GM23338 (cell line): ENCODE measurements at regions not wholly inside any gene's neighbourhood (a gene's known extent, or its start where the extent isn't known, plus 50 kb on each side); places are given as distances from the start of the nearest gene placed in this dataset.

Source experiments
- ATAC-seq: fragments of 200-7000 bp; cut with Tn5 transposase; 3 replicates; pipeline ENCODE4 v1.9.1; 2020
- DNase-seq: peaks from one replicate; pipeline ENCODE4 v3.0.0-alpha.2; 2015; ENCODE audit warnings: low spot score
- H2AFZ ChIP-seq: fragments of 200-600 bp; sonication (generic); 2 replicates; pipeline ENCODE4 v1.8.0; 2016; ENCODE audit warnings: antibody characterized with exemption, mild to moderate bottlenecking, moderate library complexity
- H3F3A ChIP-seq: fragments of 200-600 bp; sonication (generic); replicated peaks from 2 replicates; pipeline ENCODE4 v1.8.0; 2017; ENCODE audit warnings: antibody characterized with exemption, mixed run types, low read depth
- H3K27ac ChIP-seq: fragments of 200-600 bp; sonication (generic); 2 replicates; pipeline ENCODE4 v1.6.1; 2016; ENCODE audit warnings: low read depth
- H3K27me3 ChIP-seq: fragments of 200-600 bp; sonication (generic); 2 replicates; pipeline ENCODE4 v1.8.0; 2016; ENCODE audit warnings: mild to moderate bottlenecking, mixed run types, moderate library complexity; ENCODE audit not compliant: insufficient read depth
- H3K36me3 ChIP-seq: fragments of 200-600 bp; sonication (generic); 2 replicates; pipeline ENCODE4 v1.8.0; 2016; ENCODE audit warnings: mild to moderate bottlenecking; ENCODE audit not compliant: insufficient read depth
- H3K4me1 ChIP-seq: fragments of 200-600 bp; sonication (generic); 2 replicates; pipeline ENCODE4 v1.8.0; 2016; ENCODE audit warnings: mild to moderate bottlenecking, moderate library complexity; ENCODE audit not compliant: insufficient read depth
- H3K4me2 ChIP-seq: fragments of 200-600 bp; sonication (generic); 2 replicates; pipeline ENCODE4 v1.7.1; 2017; ENCODE audit warnings: mixed run types
- H3K4me3 ChIP-seq: fragments of 200-600 bp; sonication (generic); 2 replicates; pipeline ENCODE4 v1.6.1; 2016; ENCODE audit warnings: mixed run types
- H3K79me2 ChIP-seq: fragments of 200-600 bp; sonication (generic); replicated peaks from 2 replicates; pipeline ENCODE4 v1.8.0; 2017; ENCODE audit warnings: mild to moderate bottlenecking; ENCODE audit not compliant: insufficient read depth
- H3K9me2 ChIP-seq: fragments of 200-600 bp; sonication (generic); 2 replicates; pipeline ENCODE4 v1.8.0; 2017; ENCODE audit not compliant: insufficient read depth
- H4K20me1 ChIP-seq: fragments of 200-600 bp; sonication (generic); replicated peaks from 2 replicates; pipeline ENCODE4 v1.8.0; 2017; ENCODE audit warnings: mild to moderate bottlenecking; ENCODE audit not compliant: insufficient read depth
- H3K27ac Mint-ChIP-seq: 2 replicates; pipeline ENCODE4 v1.8.0; 2020; ENCODE audit warnings: inconsistent platforms, mild to moderate bottlenecking, moderate library complexity, mixed read lengths
- H3K27me3 Mint-ChIP-seq: 3 replicates; pipeline ENCODE4 v1.8.0; 2022; ENCODE audit warnings: low read depth, mild to moderate bottlenecking, moderate library complexity, mixed read lengths, inconsistent platforms; ENCODE audit not compliant: insufficient read depth, poor library complexity
- H3K36me3 Mint-ChIP-seq: 3 replicates; pipeline ENCODE4 v1.8.0; 2021; ENCODE audit warnings: low read depth, mild to moderate bottlenecking, inconsistent platforms, moderate library complexity, mixed read lengths
- H3K4me1 Mint-ChIP-seq: 3 replicates; pipeline ENCODE4 v1.8.0; 2020; ENCODE audit warnings: mild to moderate bottlenecking, inconsistent platforms, mixed read lengths
- H3K4me3 Mint-ChIP-seq: 3 replicates; pipeline ENCODE4 v1.8.0; 2021; ENCODE audit warnings: moderate library complexity, mild to moderate bottlenecking, inconsistent platforms, mixed read lengths
- H3K9me3 Mint-ChIP-seq: 3 replicates; pipeline ENCODE4 v1.8.0; 2020; ENCODE audit warnings: moderate library complexity, mild to moderate bottlenecking, inconsistent platforms, mixed read lengths
- CREB1 ChIP-seq: fragments of 250-450 bp; sonication (Bioruptor Pico); IDR thresholded peaks from 2 replicates; pipeline ENCODE4 v1.5.0; 2020; ENCODE audit warnings: low read depth, mild to moderate bottlenecking, moderate library complexity
- CTCF ChIP-seq, 2 experiments: fragments of 200-600 bp in 1 of 2; sonication (generic) in 1 of 2; conservative IDR thresholded peaks; 2 replicates each; pipeline versions ENCODE4 v1.5.1 to v1.6.1; 2016 to 2017; ENCODE audit warnings: antibody characterized with exemption in 2 of 2, low read depth in 2 of 2, mild to moderate bottlenecking in 2 of 2, moderate library complexity in 1 of 2
- ETS1 ChIP-seq: IDR thresholded peaks from 2 replicates; pipeline ENCODE4 v1.6.1; 2016; ENCODE audit warnings: antibody characterized with exemption
- EZH2phosphoT487 ChIP-seq: fragments of 200-600 bp; sonication (generic); IDR thresholded peaks from one replicate; pipeline ENCODE4 v1.8.1; 2018; ENCODE audit warnings: antibody characterized with exemption; ENCODE audit not compliant: unreplicated experiment
- JUNB ChIP-seq: IDR thresholded peaks from one replicate; pipeline ENCODE4 v1.6.1; 2016; ENCODE audit warnings: antibody characterized with exemption; ENCODE audit not compliant: unreplicated experiment
- NANOG ChIP-seq: IDR thresholded peaks from 2 replicates; pipeline ENCODE4 v1.6.1; 2016; ENCODE audit warnings: antibody characterized with exemption, borderline replicate concordance
- POLR2AphosphoS5 ChIP-seq: IDR thresholded peaks from 2 replicates; pipeline ENCODE4 v1.6.1; 2016; ENCODE audit warnings: antibody characterized with exemption, low read depth
- REST ChIP-seq: IDR thresholded peaks from one replicate; pipeline ENCODE4 v1.6.1; 2018; ENCODE audit warnings: antibody characterized with exemption; ENCODE audit not compliant: unreplicated experiment
- STAT1 ChIP-seq: IDR thresholded peaks from one replicate; pipeline ENCODE4 v1.6.1; 2016; ENCODE audit warnings: antibody characterized with exemption; ENCODE audit not compliant: unreplicated experiment
- ZNF114 ChIP-seq: fragments of 250-450 bp; sonication (Bioruptor Pico); IDR thresholded peaks from 2 replicates; pipeline ENCODE4 v1.5.0; 2020; ENCODE audit warnings: mild to moderate bottlenecking, moderate library complexity
- ZNF331 ChIP-seq: fragments of 250-450 bp; sonication (Bioruptor Pico); IDR thresholded peaks from 2 replicates; pipeline ENCODE4 v1.5.0; 2020; ENCODE audit warnings: low read depth, mild to moderate bottlenecking, moderate library complexity
- TF ChIP-seq, protein P1 (sequence below): fragments of 250-450 bp; sonication (Bioruptor Pico); IDR thresholded peaks from 2 replicates; pipeline ENCODE4 v1.5.0; 2020; ENCODE audit warnings: mild to moderate bottlenecking, moderate library complexity

GRCh38 chr1:94321662-94322061 lies 84.3 kb upstream of the ARHGAP29 start:
- H3K4me1 Mint-ChIP-seq = peaks cover 44% of the 10 kb centered on the region

More at GRCh38 chr1:94321662-94322061, 84.3 kb upstream of the ARHGAP29 start:
- Histone ChIP-seq H3K4me2 (no peak overlapping the region), H3K4me3 (no peak overlapping the region), H3K4me1 (peaks cover 50% of the 10 kb centered on the region), H4K20me1 (no peaks in the 10 kb centered on the region), H3K27me3 (no peaks in the 10 kb centered on the region), H3K27ac (no peak overlapping the region), H3K79me2 (no peaks in the 10 kb centered on the region), H3K9me2 (no peaks in the 10 kb centered on the region), H3F3A (no peaks in the 10 kb centered on the region; the same call in 1 of the 2 replicates), H3K36me3 (no peaks in the 10 kb centered on the region), H2AFZ (0 out of 2 replicates have a peak overlapping the region, but pooled peaks have one; percentile 38)
- Mint-ChIP-seq H3K4me3 (no peak overlapping the region), H3K27ac (no peak overlapping the region), H3K27me3 (peaks cover 6% of the 10 kb centered on the region), H3K36me3 (no peaks in the 10 kb centered on the region), H3K9me3 (no peaks in the 10 kb centered on the region; the same call in 2 of the 3 replicates)
- TF ChIP-seq EZH2phosphoT487 (no peak), ETS1 (no peak), ZNF114 (CRISPR knock-in tag) (no peak), REST (no peak), JUNB (no peak), POLR2AphosphoS5 (no peak), CTCF (conservative IDR thresholded peaks at IDR 0.05; ENCODE audit: low read depth in 2 of 2) (no peak), NANOG (no peak), CREB1 (no peak), ZNF331 (CRISPR knock-in tag) (no peak), STAT1 (no peak)
- TF ChIP-seq, protein P1, sequence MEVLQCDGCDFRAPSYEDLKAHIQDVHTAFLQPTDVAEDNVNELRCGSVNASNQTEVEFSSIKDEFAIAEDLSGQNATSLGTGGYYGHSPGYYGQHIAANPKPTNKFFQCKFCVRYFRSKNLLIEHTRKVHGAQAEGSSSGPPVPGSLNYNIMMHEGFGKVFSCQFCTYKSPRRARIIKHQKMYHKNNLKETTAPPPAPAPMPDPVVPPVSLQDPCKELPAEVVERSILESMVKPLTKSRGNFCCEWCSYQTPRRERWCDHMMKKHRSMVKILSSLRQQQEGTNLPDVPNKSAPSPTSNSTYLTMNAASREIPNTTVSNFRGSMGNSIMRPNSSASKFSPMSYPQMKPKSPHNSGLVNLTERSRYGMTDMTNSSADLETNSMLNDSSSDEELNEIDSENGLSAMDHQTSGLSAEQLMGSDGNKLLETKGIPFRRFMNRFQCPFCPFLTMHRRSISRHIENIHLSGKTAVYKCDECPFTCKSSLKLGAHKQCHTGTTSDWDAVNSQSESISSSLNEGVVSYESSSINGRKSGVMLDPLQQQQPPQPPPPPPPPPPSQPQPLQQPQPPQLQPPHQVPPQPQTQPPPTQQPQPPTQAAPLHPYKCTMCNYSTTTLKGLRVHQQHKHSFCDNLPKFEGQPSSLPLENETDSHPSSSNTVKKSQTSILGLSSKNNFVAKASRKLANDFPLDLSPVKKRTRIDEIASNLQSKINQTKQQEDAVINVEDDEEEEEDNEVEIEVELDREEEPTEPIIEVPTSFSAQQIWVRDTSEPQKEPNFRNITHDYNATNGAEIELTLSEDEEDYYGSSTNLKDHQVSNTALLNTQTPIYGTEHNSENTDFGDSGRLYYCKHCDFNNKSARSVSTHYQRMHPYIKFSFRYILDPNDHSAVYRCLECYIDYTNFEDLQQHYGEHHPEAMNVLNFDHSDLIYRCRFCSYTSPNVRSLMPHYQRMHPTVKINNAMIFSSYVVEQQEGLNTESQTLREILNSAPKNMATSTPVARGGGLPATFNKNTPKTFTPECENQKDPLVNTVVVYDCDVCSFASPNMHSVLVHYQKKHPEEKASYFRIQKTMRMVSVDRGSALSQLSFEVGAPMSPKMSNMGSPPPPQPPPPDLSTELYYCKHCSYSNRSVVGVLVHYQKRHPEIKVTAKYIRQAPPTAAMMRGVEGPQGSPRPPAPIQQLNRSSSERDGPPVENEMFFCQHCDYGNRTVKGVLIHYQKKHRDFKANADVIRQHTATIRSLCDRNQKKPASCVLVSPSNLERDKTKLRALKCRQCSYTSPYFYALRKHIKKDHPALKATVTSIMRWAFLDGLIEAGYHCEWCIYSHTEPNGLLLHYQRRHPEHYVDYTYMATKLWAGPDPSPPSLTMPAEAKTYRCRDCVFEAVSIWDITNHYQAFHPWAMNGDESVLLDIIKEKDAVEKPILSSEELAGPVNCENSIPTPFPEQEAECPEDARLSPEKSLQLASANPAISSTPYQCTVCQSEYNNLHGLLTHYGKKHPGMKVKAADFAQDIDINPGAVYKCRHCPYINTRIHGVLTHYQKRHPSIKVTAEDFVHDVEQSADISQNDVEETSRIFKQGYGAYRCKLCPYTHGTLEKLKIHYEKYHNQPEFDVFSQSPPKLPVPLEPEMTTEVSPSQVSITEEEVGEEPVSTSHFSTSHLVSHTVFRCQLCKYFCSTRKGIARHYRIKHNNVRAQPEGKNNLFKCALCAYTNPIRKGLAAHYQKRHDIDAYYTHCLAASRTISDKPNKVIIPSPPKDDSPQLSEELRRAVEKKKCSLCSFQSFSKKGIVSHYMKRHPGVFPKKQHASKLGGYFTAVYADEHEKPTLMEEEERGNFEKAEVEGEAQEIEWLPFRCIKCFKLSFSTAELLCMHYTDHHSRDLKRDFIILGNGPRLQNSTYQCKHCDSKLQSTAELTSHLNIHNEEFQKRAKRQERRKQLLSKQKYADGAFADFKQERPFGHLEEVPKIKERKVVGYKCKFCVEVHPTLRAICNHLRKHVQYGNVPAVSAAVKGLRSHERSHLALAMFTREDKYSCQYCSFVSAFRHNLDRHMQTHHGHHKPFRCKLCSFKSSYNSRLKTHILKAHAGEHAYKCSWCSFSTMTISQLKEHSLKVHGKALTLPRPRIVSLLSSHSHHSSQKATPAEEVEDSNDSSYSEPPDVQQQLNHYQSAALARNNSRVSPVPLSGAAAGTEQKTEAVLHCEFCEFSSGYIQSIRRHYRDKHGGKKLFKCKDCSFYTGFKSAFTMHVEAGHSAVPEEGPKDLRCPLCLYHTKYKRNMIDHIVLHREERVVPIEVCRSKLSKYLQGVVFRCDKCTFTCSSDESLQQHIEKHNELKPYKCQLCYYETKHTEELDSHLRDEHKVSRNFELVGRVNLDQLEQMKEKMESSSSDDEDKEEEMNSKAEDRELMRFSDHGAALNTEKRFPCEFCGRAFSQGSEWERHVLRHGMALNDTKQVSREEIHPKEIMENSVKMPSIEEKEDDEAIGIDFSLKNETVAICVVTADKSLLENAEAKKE (CRISPR knock-in tag) = no peak
- ATAC-seq = no peak
- DNase-seq = no peak
